ENCODE measurements at regions not wholly inside any gene's neighbourhood (a gene's known extent, or its start where the extent isn't known, plus 50 kb on each side); places are given as distances from the start of the nearest gene placed in this dataset.

- no peak for DNase-seq (ENCODE audit: low spot score)
These were observed 349.4 kb upstream of the SATB1 start for GRCh38 chr3:18774319-18775088.

- DNase-seq (ENCODE audit: low spot score): no peak
These were observed 347.7 kb upstream of the SATB1 start for GRCh38 chr3:18772699-18773305.

GRCh38 chr3:18771931-18772330 is 346.8 kb upstream of the SATB1 start:
- no peak for DNase-seq (ENCODE audit: low spot score)

GRCh38 chr3:18770800-18771199 is 345.7 kb upstream of the SATB1 start:
- no peak for DNase-seq (ENCODE audit: low spot score)

- DNase-seq (ENCODE audit: low spot score): no peak
These were observed 342.7 kb upstream of the SATB1 start for GRCh38 chr3:18767756-18768303.

- DNase-seq (ENCODE audit: low spot score): no peak
These were observed 341.8 kb upstream of the SATB1 start for GRCh38 chr3:18766974-18767373.

GRCh38 chr3:18765662-18766061 is 340.5 kb upstream of the SATB1 start:
- no peak for DNase-seq (ENCODE audit: low spot score)

GRCh38 chr3:18765161-18765560 is 340.0 kb upstream of the SATB1 start:
- DNase-seq (ENCODE audit: low spot score): no peak

GRCh38 chr3:18761530-18761929 is 336.4 kb upstream of the SATB1 start:
- DNase-seq (ENCODE audit: low spot score): no peak

GRCh38 chr3:18758047-18758704 is 333.0 kb upstream of the SATB1 start:
- DNase-seq (ENCODE audit: low spot score): peak; percentile 77

GRCh38 chr3:18757476-18757875 is 332.3 kb upstream of the SATB1 start:
- DNase-seq (ENCODE audit: low spot score): no peak

GRCh38 chr3:18752273-18752934 is 327.3 kb upstream of the SATB1 start:
- no peak for DNase-seq (ENCODE audit: low spot score)

GRCh38 chr3:18751514-18751913 is 326.4 kb upstream of the SATB1 start:
- no peak for DNase-seq (ENCODE audit: low spot score)

- DNase-seq (ENCODE audit: low spot score): no peak
These were observed 322.2 kb upstream of the SATB1 start for GRCh38 chr3:18747383-18747782.

- no peak for DNase-seq (ENCODE audit: low spot score)
These were observed 320.3 kb upstream of the SATB1 start for GRCh38 chr3:18745472-18745871.

- DNase-seq (ENCODE audit: low spot score): no peak
These were observed 319.3 kb upstream of the SATB1 start for GRCh38 chr3:18744472-18744871.

- DNase-seq (ENCODE audit: low spot score): no peak
These were observed 318.6 kb upstream of the SATB1 start for GRCh38 chr3:18743761-18744160.

GRCh38 chr3:18740631-18741583 is 315.8 kb upstream of the SATB1 start:
- DNase-seq (ENCODE audit: low spot score): no peak

- DNase-seq (ENCODE audit: low spot score): no peak
These were observed 313.9 kb upstream of the SATB1 start for GRCh38 chr3:18739099-18739433.

- DNase-seq (ENCODE audit: low spot score): no peak
These were observed 313.4 kb upstream of the SATB1 start for GRCh38 chr3:18738393-18739098.

- DNase-seq (ENCODE audit: low spot score): no peak
These were observed 309.9 kb upstream of the SATB1 start for GRCh38 chr3:18735005-18735404.
